ENCODE measurements at regions not wholly inside any gene's neighbourhood (a gene's known extent, or its start where the extent isn't known, plus 50 kb on each side); places are given as distances from the start of the nearest gene placed in this dataset.

DNA sequence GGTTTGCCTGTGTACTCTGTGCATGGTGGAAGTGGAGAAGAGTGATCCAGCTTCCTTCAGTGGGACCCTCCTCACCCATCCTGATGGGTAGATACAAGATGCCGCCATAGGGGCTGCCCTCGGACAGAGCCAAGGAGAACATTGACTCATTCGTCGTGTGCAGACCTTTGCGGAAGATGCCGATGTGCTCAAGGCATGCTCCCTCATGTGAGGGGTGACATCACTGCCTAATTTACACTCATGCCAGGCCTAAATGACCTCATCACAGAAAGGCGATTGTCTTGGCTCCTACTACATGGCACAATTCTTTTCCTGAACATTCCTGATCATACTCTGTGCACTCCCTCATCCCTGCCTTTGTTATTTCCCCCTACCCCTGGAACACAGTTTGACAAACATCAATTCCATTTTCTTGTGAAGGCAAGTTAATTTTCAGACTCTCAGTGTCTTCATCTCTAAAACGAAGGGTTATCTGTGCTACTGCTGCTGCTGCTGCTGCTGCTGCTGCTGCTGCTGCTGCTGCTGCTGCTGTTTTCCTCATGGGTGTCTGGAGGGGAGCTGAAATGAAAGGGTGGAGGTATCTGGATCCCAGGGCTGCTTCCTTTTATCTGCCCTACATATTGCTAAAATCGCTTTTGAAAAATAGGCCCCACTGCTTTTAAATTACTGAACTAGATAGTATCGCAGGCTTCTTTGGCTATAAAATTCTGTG, 146.5 kb upstream of the ARGLU1 start:
- Histone ChIP-seq H3K36me3 (ENCODE audit: control insufficient read depth in 1 of 2, insufficient read depth in 2 of 2, low read length in 2 of 2) (no peaks in the 10 kb centered on the region), H3K9me2 (ENCODE audit: insufficient read depth) (no peaks in the 10 kb centered on the region), H3K27ac (ENCODE audit: low read depth, low read length) (no peak overlapping the region), H3K9me3 (ENCODE audit: control insufficient read depth in 1 of 2, insufficient read depth in 1 of 2, low read depth in 1 of 2, low read length in 2 of 2) (no peaks in the 10 kb centered on the region; a peak in 1 of 4 replicates), H3K4me2 (ENCODE audit: low read length) (no peak overlapping the region), H3K79me2 (ENCODE audit: insufficient read depth, low read length) (no peaks in the 10 kb centered on the region), H3K4me3 (replicated peaks in 1 of 2; ENCODE audit: low read depth in 1 of 2, low read length in 2 of 2) (no peak overlapping the region), H2AFZ (ENCODE audit: low read depth, low read length, poor library complexity, severe bottlenecking) (no peak overlapping the region), H3K27me3 (ENCODE audit: insufficient read depth, low read length) (peaks cover 19% of the 10 kb centered on the region), H3K4me1 (ENCODE audit: control insufficient read depth in 1 of 2, insufficient read depth in 2 of 2, low read length in 2 of 2) (no peaks in the 10 kb centered on the region), H3K9ac (ENCODE audit: low read length) (no peak overlapping the region), H4K20me1 (ENCODE audit: insufficient read depth) (no peaks in the 10 kb centered on the region)
- intact Hi-C loops (cut with micrococcal nuclease), result no loop called here
- POLR2A ChIA-PET, result no interaction called here
- TF ChIP-seq MAX (IDR thresholded peaks at IDR 0.05), result no peak
- TF ChIP-seq ZFX (IDR thresholded peaks at IDR 0.05), result no peak
- TF ChIP-seq TCF7L2 (IDR thresholded peaks at IDR 0.05; ENCODE audit: borderline replicate concordance, extremely low read depth, insufficient read depth, insufficient read length), result no peak
- no peak for TF ChIP-seq YY1 (IDR thresholded peaks at IDR 0.05; ENCODE audit: extremely low read depth, insufficient replicate concordance, low read depth, low read length)
- TF ChIP-seq CEBPB (IDR thresholded peaks at IDR 0.05; ENCODE audit: low read depth), result no peak
- no peak for TF ChIP-seq SIN3A (IDR thresholded peaks at IDR 0.05; ENCODE audit: low read depth)
- TF ChIP-seq EZH2 (IDR thresholded peaks at IDR 0.05), result no peak
- TF ChIP-seq SRF (IDR thresholded peaks at IDR 0.05; ENCODE audit: low read depth), result no peak
- no peak for DNase-seq (ENCODE audit: low read depth, low spot score)
- no TSS peak for BruUV-seq (replicated peaks)
- RAD21 ChIA-PET (ENCODE audit: low non-redundant PET in 1 of 2, low total read pairs in 2 of 2, uncharacterized antibody in 2 of 2, unreplicated experiment in 2 of 2), result no interaction called here
- CTCF ChIA-PET, result no interaction called here
- ATAC-seq, result no peak

- ATAC-seq, result no peak
- RAD21 ChIA-PET (ENCODE audit: low non-redundant PET in 1 of 2, low total read pairs in 2 of 2, uncharacterized antibody in 2 of 2, unreplicated experiment in 2 of 2), result no interaction called here
- POLR2A ChIA-PET, result no interaction called here
- TF ChIP-seq ZBTB33 (IDR thresholded peaks at IDR 0.05; ENCODE audit: extremely low read depth, insufficient replicate concordance, low read length) (no peak), TCF7L2 (IDR thresholded peaks at IDR 0.05; ENCODE audit: borderline replicate concordance, extremely low read depth, insufficient read depth, insufficient read length) (no peak), SRF (IDR thresholded peaks at IDR 0.05; ENCODE audit: low read depth) (no peak), ZFX (IDR thresholded peaks at IDR 0.05) (no peak), EGR1 (IDR thresholded peaks at IDR 0.05; ENCODE audit: low read depth) (no peak), CEBPB (IDR thresholded peaks at IDR 0.05; ENCODE audit: low read depth) (no peak), EZH2phosphoT487 (IDR thresholded peaks at IDR 0.05; ENCODE audit: borderline replicate concordance) (no peak), POLR2AphosphoS5 (IDR thresholded peaks at IDR 0.05; ENCODE audit: low read depth, low read length) (no peak), FOSL1 (IDR thresholded peaks at IDR 0.05; ENCODE audit: low read depth) (no peak), CTCF (IDR thresholded peaks at IDR 0.05 in 2 of 3, conservative IDR thresholded peaks at IDR 0.05 in 1 of 3; ENCODE audit: borderline replicate concordance in 1 of 3, insufficient read depth in 1 of 3, low read depth in 2 of 3, low read length in 2 of 3) (no peak), YY1 (IDR thresholded peaks at IDR 0.05; ENCODE audit: extremely low read depth, insufficient replicate concordance, low read depth, low read length) (no peak), ZNF274 (IDR thresholded peaks at IDR 0.05; ENCODE audit: low read depth, low read length) (no peak), RAD21 (IDR thresholded peaks at IDR 0.05; ENCODE audit: low read depth) (no peak), SIN3A (IDR thresholded peaks at IDR 0.05; ENCODE audit: low read depth) (no peak)
Observed at GRCh38 chr13:106712381-106712780, 144.4 kb upstream of the ARGLU1 start.

More at GRCh38 chr13:106712381-106712780, 144.4 kb upstream of the ARGLU1 start:
- Histone ChIP-seq H3K9me3 (ENCODE audit: control insufficient read depth in 1 of 2, insufficient read depth in 1 of 2, low read depth in 1 of 2, low read length in 2 of 2) (no peaks in the 10 kb centered on the region), H3K4me1 (ENCODE audit: control insufficient read depth in 1 of 2, insufficient read depth in 2 of 2, low read length in 2 of 2) (no peaks in the 10 kb centered on the region), H2AFZ (ENCODE audit: low read depth, low read length, poor library complexity, severe bottlenecking) (no peak overlapping the region), H3K36me3 (ENCODE audit: control insufficient read depth in 1 of 2, insufficient read depth in 2 of 2, low read length in 2 of 2) (no peaks in the 10 kb centered on the region), H3K9ac (ENCODE audit: low read length) (no peak overlapping the region), H4K20me1 (ENCODE audit: insufficient read depth) (no peaks in the 10 kb centered on the region), H3K4me3 (replicated peaks in 1 of 2; ENCODE audit: low read depth in 1 of 2, low read length in 2 of 2) (no peak overlapping the region), H3K79me2 (ENCODE audit: insufficient read depth, low read length) (no peaks in the 10 kb centered on the region), H3K27ac (ENCODE audit: low read depth, low read length) (no peak overlapping the region), H3K4me2 (ENCODE audit: low read length) (no peak overlapping the region), H3K27me3 (ENCODE audit: insufficient read depth, low read length) (peaks cover 24% of the 10 kb centered on the region), H3K9me2 (ENCODE audit: insufficient read depth) (no peaks in the 10 kb centered on the region)
- intact Hi-C loops (cut with micrococcal nuclease), result no loop called here
- CTCF ChIA-PET, result no interaction called here
- BruUV-seq (replicated peaks), result no TSS peak
- no peak for DNase-seq (ENCODE audit: low read depth, low spot score)
